KBM-7 (cell line): ENCODE measurements at regions not wholly inside any gene's neighbourhood (a gene's known extent, or its start where the extent isn't known, plus 50 kb on each side); places are given as distances from the start of the nearest gene placed in this dataset.
A peak's percentile ranks its signal among the peaks of the same experiment; 100 is the strongest.

Source experiments
- DNase-seq: peaks from one replicate; pipeline ENCODE4 v3.0.0-alpha.2; 2015
- in situ Hi-C: fragments of 300-500 bp; cut with MboI; formaldehyde crosslinking; loops from 2 replicates; pipeline ENCODE4 v1.14.3; 2020; ENCODE audit warnings: low sequenced_read_pairs, low pct_unique_long_range_greater_than_20kb, mixed read lengths

DNA sequence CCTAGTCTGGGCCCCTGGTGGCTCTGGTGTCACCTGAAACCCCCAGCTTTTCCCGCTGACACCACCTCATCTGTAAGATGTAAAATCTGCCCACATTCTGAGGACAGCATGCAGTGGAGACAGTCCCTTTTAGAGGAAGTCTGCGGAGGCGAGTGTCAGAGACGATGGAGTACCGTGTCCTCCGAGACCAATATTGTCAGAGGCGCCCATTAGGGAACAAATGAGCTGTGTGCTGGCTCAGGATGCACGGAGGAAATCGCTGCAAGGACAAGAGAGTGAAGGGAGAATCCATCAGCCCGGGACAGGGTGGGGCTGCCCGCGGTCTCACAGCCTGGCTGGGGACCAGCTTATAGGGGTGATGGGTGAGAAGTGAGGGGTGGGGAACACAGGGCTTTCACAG lies 214.8 kb downstream of the MATN1 start:
- in situ Hi-C loops, result no loop called here

DNA sequence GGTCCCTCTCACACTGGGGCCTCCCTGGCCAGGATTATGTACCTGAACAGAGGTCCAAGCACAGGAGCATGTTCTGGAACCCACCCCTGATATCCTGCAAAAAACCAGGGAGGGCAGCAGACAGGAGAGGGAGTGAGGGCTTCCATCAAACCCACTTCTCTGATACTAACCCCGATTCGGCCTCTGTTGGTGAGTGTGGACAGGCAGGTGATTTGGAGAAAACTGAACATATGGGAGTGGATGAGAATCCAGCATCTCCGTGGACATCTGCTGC lies 215.3 kb downstream of the MATN1 start:
- in situ Hi-C loops, result no loop called here

More for the DNA sequence above, 214.8 kb downstream of the MATN1 start:
- no peak for DNase-seq

DNA sequence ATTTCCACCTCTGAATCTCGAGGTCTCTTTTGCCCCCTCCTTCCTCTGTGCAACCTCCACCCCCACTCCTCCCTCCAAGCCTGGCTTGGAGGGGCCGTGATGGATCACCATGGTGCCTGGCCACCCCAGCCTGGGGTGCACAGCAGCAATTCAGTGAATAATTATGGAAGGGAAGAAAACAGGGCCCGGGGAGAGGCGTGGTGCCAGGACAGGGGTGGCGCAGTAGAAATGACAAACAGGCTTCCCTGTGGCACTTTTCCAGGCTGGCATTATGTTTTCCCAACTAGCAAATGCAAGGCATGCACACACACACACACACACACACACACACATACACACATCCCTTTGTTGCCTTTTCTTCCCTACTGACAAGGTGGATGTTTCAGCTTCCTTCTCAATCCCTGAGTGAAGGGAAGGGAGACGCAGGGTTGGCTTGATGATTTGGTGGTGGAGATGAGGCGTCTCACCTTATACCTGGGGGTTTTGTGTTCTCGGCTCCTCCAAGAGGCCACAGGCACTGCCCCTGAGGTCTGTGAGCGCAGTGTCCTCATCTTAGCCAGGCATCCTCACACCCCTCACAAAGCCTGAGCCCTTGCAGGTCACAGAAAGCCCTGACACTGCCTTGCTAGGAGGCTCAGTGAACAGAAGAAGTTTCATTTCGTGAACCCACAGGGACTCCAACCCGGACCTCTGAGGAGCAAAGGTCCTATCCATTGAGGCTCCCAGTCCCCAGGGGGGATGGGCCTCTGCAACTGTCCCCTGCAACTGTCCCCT lies 215.8 kb downstream of the MATN1 start:
- DNase-seq, result no peak
- in situ Hi-C loops, result no loop called here

More for the DNA sequence above, 215.3 kb downstream of the MATN1 start:
- DNase-seq, result no peak

DNA sequence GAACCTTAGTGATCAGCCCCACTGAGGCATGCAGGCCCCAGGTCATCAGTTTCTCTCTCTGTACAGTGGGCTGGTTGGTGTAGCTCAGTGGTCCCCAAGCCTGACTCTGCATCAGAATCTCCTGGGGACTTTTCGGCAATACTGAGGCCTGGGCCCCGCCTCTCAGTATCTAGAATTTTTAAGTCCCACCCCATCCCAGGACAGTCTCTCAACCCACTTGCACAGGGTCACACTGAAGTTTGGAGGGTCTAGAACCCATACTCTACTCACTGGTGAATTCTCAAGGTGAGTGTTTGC lies 216.4 kb downstream of the MATN1 start:
- DNase-seq, result no peak
- in situ Hi-C loops, result no loop called here

DNA sequence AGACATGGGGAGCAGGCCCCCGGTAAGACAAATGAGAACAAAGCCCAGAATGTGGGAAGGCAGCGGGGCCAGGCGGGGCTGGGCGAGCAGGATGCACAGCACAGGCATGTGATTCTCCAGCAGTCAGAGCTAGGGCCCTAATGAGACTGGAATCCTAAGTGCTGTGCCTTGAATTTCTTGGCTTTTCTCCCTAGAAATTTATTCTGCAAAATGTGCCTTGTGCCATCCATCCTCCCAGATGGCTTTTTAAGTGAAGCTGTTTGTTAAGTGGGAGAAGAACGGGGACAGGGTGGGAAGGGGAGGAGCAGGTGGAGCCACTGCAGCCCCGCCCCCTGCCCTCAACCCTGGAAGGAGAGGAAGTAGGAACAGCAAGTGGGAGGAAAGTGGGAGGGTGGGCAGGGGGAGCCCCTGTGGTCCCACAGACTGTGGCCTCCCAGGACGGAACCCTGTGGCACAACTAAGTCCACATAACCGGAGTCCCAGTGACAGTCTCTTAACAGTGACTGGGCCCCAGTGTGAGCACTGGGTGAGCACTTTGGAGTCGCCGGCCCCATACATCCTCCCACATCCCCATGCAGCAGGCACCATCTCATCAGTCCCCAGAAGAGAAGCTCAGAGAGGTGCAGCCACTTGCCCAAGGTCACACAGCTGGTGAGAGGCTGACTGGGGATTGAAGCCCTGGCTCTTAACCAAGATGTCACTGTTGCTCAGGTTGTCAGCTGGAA lies 216.9 kb downstream of the MATN1 start:
- DNase-seq, result peak; percentile 3
- in situ Hi-C loops, result no loop called here

DNA sequence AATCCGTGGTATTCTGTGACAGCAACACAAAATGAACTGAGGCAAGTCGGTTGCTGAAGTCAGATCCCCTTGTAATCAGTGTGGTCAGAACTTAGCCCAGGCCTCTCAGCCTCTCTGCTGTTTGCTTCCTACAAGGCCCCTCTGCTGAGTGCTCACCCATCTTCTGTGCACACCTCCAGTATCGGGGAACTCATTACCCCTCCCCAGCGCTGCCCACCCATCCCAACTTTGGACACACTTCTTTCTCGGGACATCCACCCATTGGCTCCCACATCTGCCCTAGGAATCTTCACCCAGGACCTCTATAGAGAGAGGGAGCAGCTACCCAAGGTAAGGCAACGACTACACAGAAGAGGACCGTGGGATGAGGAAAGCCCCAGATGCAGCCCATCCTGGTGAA lies 217.5 kb downstream of the MATN1 start:
- no peak for DNase-seq
- in situ Hi-C loops, result no loop called here

DNA sequence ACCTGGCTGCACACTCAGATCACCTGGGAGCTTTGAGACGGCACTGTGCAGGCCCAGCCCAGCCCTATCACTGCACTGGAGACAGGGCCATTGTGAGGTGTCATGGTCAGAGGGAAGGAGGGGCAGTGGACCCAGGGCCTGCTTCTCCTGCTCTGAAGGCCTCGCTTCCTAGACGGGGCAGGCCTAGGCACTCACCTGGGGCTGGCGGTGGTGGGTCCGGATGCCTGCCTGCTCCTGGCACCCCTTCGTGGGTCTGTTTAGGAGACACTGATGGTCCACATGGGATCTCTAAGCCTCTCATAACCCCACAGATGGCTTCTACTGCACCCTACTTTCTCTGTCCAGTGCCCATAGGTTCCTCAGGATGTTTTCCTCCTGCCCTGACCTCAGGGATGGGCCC lies 230.9 kb downstream of the MATN1 start:
- in situ Hi-C loops, result no loop called here
- DNase-seq, result no peak

DNA sequence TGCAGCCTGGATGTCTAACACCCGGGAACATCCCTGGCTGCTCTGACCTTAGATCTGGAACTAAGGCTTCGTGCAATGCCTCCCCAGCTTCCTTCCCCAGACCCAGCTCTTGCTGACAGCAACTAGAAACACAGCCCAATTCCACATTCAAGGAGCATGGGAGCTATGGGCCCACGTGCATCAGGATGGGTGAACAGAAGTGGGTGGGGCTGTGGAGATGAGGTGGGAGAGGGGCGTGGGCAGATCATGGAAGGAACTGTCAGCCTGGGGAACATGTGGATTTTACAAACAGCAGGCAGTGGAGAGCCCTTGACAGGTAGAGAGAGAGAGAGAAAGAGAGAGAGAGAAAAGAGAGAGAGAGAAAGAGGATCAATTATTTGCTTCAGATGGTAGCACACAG lies 231.6 kb downstream of the MATN1 start:
- no peak for DNase-seq
- in situ Hi-C loops, result no loop called here

DNA sequence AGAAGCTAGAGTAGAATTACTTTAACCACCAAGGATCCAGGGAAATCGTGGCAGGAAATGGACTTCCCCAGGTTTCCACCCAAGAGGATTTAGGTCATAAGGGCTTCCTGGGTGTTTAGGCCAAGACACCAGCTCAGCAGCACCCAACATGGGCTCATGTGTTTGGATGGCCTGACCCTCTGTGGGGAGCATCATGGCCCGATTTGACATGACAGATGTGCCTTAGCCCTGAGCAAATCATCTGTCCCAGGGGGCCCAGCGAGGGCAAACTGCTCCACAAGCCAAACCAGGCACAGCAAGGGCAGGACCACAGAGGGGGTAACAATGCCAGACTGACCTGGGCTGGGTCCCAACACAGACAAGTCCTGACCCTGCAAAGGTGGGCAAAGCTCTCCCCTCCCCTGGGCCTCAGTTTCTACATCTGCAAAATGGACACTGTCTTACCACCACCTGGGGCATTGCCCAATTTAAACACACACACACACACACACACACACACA lies 232.8 kb downstream of the MATN1 start:
- no peak for DNase-seq
- in situ Hi-C loops, result no loop called here

DNA sequence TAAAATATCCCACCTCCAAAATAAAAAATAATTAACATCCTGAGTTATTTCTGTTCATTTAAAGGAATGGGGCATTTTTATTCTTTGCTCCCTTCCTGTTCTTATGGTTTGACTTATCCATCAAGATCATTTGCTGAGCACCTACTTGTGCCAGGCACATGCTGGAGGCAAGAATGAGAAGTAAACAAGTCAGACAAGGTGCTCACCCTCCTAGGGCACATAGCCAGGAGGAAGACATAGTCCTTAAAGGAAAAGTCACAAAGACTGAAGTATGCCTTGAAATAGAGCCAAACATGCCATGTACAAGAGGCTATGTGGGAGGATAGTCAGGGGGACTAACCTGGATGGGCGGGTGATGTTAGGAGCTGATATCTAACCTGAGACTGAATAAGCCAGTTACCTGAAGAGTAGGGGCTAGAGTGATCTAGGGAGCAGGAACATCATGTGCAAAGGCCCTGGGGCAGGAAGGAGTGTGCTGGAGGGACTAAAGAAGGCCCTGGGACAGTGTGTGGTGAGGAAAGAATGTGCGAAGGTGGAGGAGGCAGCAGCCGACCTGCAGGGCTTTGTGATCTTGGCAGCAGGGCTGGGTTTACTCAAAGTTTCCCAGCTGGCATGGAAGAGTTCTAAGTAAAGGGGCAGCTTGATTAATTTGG lies 233.5 kb downstream of the MATN1 start:
- in situ Hi-C loops, result no loop called here
- DNase-seq, result no peak

DNA sequence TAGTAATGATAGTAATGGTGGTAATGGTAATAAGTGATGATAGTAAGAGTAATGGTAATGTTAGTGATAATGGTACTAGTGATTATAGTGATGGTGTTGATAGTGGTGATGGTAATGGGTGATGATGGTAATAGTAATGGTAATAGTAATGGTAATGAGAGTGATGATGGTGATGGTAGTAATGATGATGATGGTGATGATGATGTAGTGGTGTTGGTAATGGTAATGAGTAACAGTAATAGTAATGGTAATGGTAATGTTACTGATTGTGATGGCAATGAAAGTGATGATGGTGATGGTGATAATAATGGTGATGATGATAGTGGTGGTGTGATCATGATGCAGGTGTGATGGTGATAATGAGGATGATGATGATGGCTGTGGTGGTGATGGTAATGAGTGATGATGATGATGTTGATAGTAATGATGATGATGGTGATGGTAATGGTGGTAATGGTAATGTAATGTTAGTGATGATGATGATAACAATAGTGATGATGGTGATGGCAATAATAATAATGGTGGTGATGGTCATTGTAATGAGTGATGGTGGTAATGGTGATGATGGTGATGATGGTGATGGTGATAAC lies 235.0 kb downstream of the MATN1 start:
- DNase-seq, result no peak
- in situ Hi-C loops, result no loop called here

DNA sequence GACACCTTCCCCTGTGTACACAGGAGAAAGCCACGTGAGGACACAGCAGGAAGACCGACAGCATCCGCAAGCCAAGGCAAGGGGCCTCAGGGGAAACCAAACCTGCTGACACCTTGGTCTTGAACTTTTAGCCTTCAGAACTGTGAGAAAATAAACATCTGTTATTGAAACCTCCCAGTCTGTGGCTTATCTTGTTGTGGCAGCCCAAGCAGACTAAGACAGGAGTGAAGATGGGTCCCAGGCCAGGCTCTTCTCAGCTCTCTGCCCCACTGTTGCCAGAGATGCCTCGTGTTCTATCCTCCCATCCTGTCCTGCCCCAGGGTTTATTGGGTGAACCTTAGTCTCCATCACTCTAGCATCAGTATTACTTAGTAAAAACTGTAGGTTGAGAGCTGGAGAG lies 236.3 kb downstream of the MATN1 start:
- in situ Hi-C loops, result no loop called here
- no peak for DNase-seq

DNA sequence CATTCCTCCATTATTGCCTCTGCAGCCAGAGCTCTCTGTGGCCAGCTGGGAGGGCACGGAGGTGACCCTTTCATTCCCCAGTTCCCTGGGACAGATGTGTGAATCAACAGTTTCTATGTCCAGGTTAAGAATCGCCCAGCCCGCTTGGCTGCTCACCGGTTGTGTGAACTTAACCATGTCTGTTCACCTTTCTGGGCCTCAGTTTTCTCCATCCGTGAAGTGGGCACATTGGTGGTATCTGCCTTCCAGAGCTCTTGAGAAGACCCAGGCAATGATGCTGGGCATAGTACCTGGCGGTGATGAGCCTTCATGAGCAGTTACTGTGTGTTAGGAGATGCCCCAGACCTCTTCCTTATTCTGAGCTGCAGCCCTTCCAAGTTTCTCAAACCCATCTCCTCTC lies 238.3 kb downstream of the MATN1 start:
- DNase-seq, result no peak
- in situ Hi-C loops, result no loop called here

DNA sequence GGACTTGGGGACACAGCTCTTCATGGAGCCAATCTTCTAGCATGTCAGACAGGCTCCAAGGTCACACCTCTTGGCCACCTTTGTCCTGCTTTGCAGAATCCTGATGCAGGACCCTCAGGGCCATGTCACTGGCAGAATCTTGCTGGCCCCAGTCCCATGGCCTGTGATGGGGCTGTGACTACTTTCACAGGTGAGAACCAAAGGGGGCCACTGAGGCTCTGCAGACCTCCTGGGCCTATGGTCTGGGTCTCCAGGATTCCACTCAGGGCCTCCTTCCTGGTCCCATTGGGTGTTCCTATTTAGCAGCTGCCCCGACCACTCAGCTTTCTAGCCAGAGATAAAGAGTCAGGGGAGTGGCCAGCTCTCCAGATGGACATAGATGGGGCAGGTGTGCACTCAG lies 238.7 kb downstream of the MATN1 start:
- no peak for DNase-seq
- in situ Hi-C loops, result no loop called here

DNA sequence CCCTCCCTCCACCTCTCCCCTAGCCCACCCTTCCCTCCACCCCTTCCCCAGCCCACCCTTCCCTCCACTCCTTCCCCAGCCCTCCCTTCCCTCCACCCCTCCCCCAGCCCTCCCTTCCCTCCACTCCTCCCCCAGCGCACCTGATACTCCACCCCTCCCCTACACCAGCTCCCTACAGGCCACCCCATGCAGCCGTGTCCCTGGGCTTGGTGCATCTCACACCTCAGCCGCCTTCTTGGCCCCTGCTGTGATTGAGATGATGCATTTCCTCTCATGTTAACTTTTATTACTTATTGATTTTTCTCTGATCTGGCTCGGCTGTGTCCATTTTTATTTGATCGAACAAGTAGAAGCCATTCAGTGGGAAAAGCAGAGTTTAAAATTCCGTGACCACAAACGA lies 243.8 kb downstream of the MATN1 start:
- no peak for DNase-seq
- in situ Hi-C loops, result no loop called here

DNA sequence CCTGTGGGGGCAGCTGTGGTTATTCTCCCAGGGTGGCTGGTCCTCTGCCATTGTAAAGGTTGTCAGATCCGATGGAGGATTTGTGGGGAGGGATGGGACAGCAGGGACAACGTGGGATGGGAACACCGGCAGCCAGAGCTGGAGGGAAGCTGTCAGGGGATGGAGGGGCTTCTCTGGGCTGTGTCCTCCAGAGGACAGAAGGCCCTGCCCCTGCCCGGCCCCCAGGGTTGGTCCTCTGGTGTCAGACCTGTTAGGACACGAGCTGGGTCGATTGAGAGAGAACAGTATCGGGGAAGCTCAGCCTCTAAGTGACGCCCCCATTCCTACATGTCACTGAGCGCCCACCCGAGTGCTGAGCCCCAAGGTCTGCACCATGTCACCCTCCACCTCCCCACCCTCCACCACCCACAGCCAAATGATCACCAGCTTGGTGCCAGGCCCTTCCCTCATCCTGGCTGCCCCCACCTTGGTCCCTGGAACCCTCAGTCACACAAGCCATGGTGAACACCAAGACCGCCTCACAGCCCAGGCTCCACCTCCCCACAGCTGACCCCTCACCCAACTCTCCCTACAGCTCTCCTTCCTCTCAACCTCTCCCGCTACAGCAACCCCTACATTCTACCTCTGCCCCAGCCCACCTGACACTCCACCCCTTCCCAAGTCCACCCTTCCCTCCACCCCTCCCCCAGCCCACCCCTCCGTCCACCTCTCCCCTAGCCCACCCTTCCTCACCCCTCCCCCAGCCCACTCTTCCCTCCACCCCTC lies 244.4 kb downstream of the MATN1 start:
- DNase-seq, result no peak
- in situ Hi-C loops, result no loop called here

DNA sequence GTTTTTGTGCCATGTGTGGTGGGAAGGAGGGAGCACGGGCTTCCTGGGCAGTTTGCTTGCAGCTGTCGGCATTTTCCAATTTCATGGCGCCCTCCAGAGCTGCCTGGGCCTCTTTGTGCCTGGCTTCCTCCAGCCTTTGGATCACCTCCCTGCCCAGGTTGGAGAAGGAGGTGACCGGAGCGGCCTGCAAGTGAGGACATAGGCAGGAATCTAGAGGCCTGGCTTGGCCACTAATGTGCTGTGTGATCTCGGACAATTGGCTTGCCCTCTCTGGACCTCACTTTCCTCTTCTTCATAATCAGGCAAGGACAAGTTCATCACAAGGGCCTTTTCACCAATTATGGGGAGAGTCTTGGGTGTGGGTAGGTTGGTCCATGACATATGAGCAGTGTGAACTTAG lies 245.1 kb downstream of the MATN1 start:
- DNase-seq, result no peak
- in situ Hi-C loops, result no loop called here

DNA sequence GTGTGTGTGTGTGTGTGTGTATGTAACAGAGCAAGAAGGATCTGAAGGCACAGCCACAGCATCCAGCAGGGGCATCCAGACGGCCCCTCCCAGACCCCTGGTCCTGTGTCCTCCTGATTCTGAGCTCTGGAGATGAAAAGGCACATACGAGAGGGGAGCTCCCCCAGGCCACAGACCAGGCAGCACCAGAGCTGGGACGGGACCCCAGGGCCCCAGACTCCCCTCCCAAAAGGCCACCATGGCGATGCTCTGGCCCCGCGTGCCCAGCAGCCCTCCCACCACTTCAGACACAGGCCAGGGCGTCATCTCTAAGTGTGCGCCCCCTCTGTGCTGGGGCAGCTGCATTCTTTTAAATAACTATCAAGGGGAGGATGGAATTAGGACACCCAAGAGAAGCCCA lies 245.8 kb downstream of the MATN1 start:
- in situ Hi-C loops, result no loop called here
- DNase-seq, result no peak

DNA sequence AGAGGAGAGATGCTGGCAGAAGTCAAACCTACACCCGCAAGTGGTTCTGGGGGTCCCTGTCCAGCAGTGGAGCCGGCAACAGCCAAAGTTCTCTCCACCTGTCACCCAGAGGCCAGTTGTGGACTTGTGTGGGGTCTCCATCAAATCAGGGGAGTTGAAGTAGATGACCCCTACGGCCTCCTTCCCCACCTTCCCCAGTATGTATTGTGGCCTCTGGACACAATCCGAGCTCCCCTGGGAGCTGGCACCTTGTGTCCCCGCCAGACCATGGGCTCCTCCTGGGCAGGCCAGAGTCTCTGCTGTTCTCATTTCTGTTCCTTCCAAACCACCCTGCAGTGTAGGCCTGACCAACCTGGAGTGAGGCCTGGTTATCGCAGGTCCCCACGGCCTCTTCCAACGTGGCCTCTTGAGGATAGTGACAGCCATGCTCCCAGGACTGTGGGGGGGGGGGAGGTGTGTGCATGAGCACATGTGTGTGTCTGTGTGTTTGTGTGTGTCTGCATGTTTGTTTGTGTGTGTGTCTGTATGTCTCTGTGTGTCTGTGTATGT lies 246.4 kb downstream of the MATN1 start:
- no peak for DNase-seq
- in situ Hi-C loops, result no loop called here
